H9 (cell line): ENCODE measurements at regions not wholly inside any gene's neighbourhood (a gene's known extent, or its start where the extent isn't known, plus 50 kb on each side); places are given as distances from the start of the nearest gene placed in this dataset.

Experiments used
- DNase-seq: peaks from one replicate; pipeline ENCODE4 v3.0.0-alpha.2; 2017
- H2AFZ ChIP-seq: one replicate; pipeline ENCODE4 v1.6.1; 2013; ENCODE audit warnings: mild to moderate bottlenecking, low read length, control low read depth, moderate library complexity
- H2AK5ac ChIP-seq: 2 replicates; pipeline ENCODE4 v1.6.1; 2013; ENCODE audit warnings: low read length, control low read depth, mixed read lengths; ENCODE audit not compliant: insufficient read length
- H2BK120ac ChIP-seq: one replicate; pipeline ENCODE4 v1.6.1; 2013; ENCODE audit warnings: low read depth, mild to moderate bottlenecking, low read length, control low read depth, inconsistent platforms; ENCODE audit not compliant: poor library complexity, severe bottlenecking
- H2BK12ac ChIP-seq: 2 replicates; pipeline ENCODE4 v1.6.1; 2013; ENCODE audit warnings: low read length, control low read depth, mixed read lengths, low read depth; ENCODE audit not compliant: insufficient read length
- H2BK15ac ChIP-seq: 2 replicates; pipeline ENCODE4 v1.6.1; 2013; ENCODE audit warnings: low read depth, low read length, control low read depth
- H2BK20ac ChIP-seq: one replicate; pipeline ENCODE4 v1.6.1; 2013; ENCODE audit warnings: low read depth, mild to moderate bottlenecking, low read length, control low read depth, inconsistent platforms; ENCODE audit not compliant: poor library complexity, severe bottlenecking
- H2BK5ac ChIP-seq: 2 replicates; pipeline ENCODE4 v1.6.1; 2013; ENCODE audit warnings: low read length, control low read depth, mixed read lengths; ENCODE audit not compliant: insufficient read length
- H3K14ac ChIP-seq: 2 replicates; pipeline ENCODE4 v1.6.1; 2013; ENCODE audit warnings: low read length, control low read depth; ENCODE audit not compliant: insufficient read depth
- H3K18ac ChIP-seq: 2 replicates; pipeline ENCODE4 v1.6.1; 2013; ENCODE audit warnings: low read depth, mild to moderate bottlenecking, mixed read lengths, low read length, control low read depth; ENCODE audit not compliant: insufficient read length
- H3K23ac ChIP-seq: 2 replicates; pipeline ENCODE4 v1.6.1; 2013; ENCODE audit warnings: low read length, control low read depth, mixed read lengths, low read depth; ENCODE audit not compliant: insufficient read length
- H3K23me2 ChIP-seq: 2 replicates; pipeline ENCODE4 v1.6.1; 2013; ENCODE audit warnings: low read depth, mild to moderate bottlenecking, mixed read lengths, low read length, control low read depth; ENCODE audit not compliant: insufficient read length, poor library complexity, severe bottlenecking
- H3K27ac ChIP-seq: 2 replicates; pipeline ENCODE4 v1.5.1; 2013; ENCODE audit warnings: low read length, control low read depth, mixed read lengths, low read depth; ENCODE audit not compliant: insufficient read length
- H3K27me3 ChIP-seq: 2 replicates; pipeline ENCODE4 v1.6.1; 2013; ENCODE audit warnings: low read length, control low read depth, inconsistent platforms; ENCODE audit not compliant: insufficient read depth
- H3K4ac ChIP-seq: 2 replicates; pipeline ENCODE4 v1.6.1; 2013; ENCODE audit warnings: low read depth, mild to moderate bottlenecking, control low read depth, inconsistent platforms, low read length, moderate library complexity
- H3K4me1 ChIP-seq: 2 replicates; pipeline ENCODE4 v1.6.1; 2013; ENCODE audit warnings: low read length, control low read depth, inconsistent platforms; ENCODE audit not compliant: insufficient read depth
- H3K4me2 ChIP-seq: 2 replicates; pipeline ENCODE4 v1.6.1; 2013; ENCODE audit warnings: low read length, control low read depth, mixed read lengths; ENCODE audit not compliant: insufficient read length, insufficient read depth
- H3K56ac ChIP-seq: 2 replicates; pipeline ENCODE4 v1.6.1; 2013; ENCODE audit warnings: low read depth, mild to moderate bottlenecking, mixed read lengths, low read length, control low read depth; ENCODE audit not compliant: insufficient read length
- H3K79me1 ChIP-seq: 2 replicates; pipeline ENCODE4 v1.6.1; 2013; ENCODE audit warnings: low read depth, mild to moderate bottlenecking, moderate library complexity, low read length, control low read depth, inconsistent platforms; ENCODE audit not compliant: insufficient read depth, poor library complexity, severe bottlenecking
- H3K79me2 ChIP-seq: 2 replicates; pipeline ENCODE4 v1.6.1; 2013; ENCODE audit warnings: low read length, control low read depth, inconsistent platforms; ENCODE audit not compliant: insufficient read depth
- H3K9ac ChIP-seq: 2 replicates; pipeline ENCODE4 v1.6.1; 2013; ENCODE audit warnings: low read length, control low read depth, mixed read lengths; ENCODE audit not compliant: insufficient read length; ENCODE audit errors: extremely low read depth
- H3K9me3 ChIP-seq: one replicate; pipeline ENCODE4 v1.6.1; 2013; ENCODE audit warnings: low read depth, low read length, inconsistent platforms; ENCODE audit not compliant: control insufficient read depth
- H3T11ph ChIP-seq: one replicate; pipeline ENCODE4 v1.6.1; 2013; ENCODE audit warnings: mild to moderate bottlenecking, low read length, control low read depth, inconsistent platforms
- H4K20me1 ChIP-seq: one replicate; pipeline ENCODE4 v1.6.1; 2013; ENCODE audit not compliant: control insufficient read depth, insufficient read length, insufficient read depth
- H4K5ac ChIP-seq: 2 replicates; pipeline ENCODE4 v1.6.1; 2013; ENCODE audit warnings: low read depth, mild to moderate bottlenecking, mixed read lengths, low read length, control low read depth; ENCODE audit not compliant: insufficient read length
- H4K8ac ChIP-seq: replicated peaks from 2 replicates; pipeline ENCODE4 v1.6.1; 2013; ENCODE audit warnings: low read length, control low read depth, mixed read lengths, low read depth; ENCODE audit not compliant: insufficient read length
- H4K91ac ChIP-seq: 2 replicates; pipeline ENCODE4 v1.6.1; 2013; ENCODE audit warnings: low read depth, mild to moderate bottlenecking, moderate library complexity, mixed read lengths, low read length, control low read depth; ENCODE audit not compliant: insufficient read length
- H3K27ac Mint-ChIP-seq, 3 experiments: 2 replicates in 2 of 3; 3 replicates in 1 of 3; pipeline ENCODE4 v1.8.0; 2020 to 2021; ENCODE audit warnings: mixed read lengths in 3 of 3, mild to moderate bottlenecking in 1 of 3, moderate library complexity in 1 of 3
- H3K27me3 Mint-ChIP-seq: 2 replicates; pipeline ENCODE4 v1.8.0; 2021; ENCODE audit warnings: low read depth, mild to moderate bottlenecking, moderate library complexity, mixed read lengths
- H3K36me3 Mint-ChIP-seq, 3 experiments: 2 replicates in 2 of 3; 3 replicates in 1 of 3; pipeline ENCODE4 v1.8.0; 2020 to 2021; ENCODE audit warnings: low read depth in 3 of 3, mixed read lengths in 3 of 3; ENCODE audit not compliant: insufficient read depth in 1 of 3
- H3K4me1 Mint-ChIP-seq, 2 experiments: 2 replicates each; pipeline ENCODE4 v1.8.0; 2020; ENCODE audit warnings: mixed read lengths in 2 of 2
- H3K4me3 Mint-ChIP-seq, 2 experiments: 2 replicates in 1 of 2; 3 replicates in 1 of 2; pipeline ENCODE4 v1.8.0; 2020 to 2021; ENCODE audit warnings: mild to moderate bottlenecking in 2 of 2, mixed read lengths in 2 of 2, moderate library complexity in 1 of 2
- H3K9me3 Mint-ChIP-seq, 2 experiments: 2 replicates in 1 of 2; 3 replicates in 1 of 2; pipeline ENCODE4 v1.8.0; 2020; ENCODE audit warnings: mild to moderate bottlenecking in 2 of 2, mixed read lengths in 2 of 2, moderate library complexity in 1 of 2
- CTCF ChIP-seq: fragments of 200-600 bp; sonication (generic); conservative IDR thresholded peaks from 3 replicates; pipeline ENCODE4 v1.8.0; 2021; ENCODE audit warnings: antibody characterized with exemption, mild to moderate bottlenecking
- WGBS: extraction: QIAGEN DNeasy Blood & Tissue Kit; methylation state at CpG from one replicate; pipeline ENCODE4 v1.1.7; 2013; ENCODE audit warnings: missing lambda C conversion rate, low lambda C conversion rate, mixed read lengths; ENCODE audit not compliant: insufficient read length; ENCODE audit errors: extremely low coverage; 5-methylcytosine and 5-hydroxymethylcytosine counted together

- no peak overlapping the region for H3K4me2 ChIP-seq
- no peak overlapping the region for H2AK5ac ChIP-seq
These were observed 546.8 kb downstream of the TNS1 start for GRCh38 chr2:217456016-217456415.

More at GRCh38 chr2:217456016-217456415, 546.8 kb downstream of the TNS1 start:
- H3K14ac ChIP-seq = no peak overlapping the region
- no peak overlapping the region for H3K4ac ChIP-seq
- H3K18ac ChIP-seq = no peak overlapping the region
- no peak overlapping the region for H2BK20ac ChIP-seq
- no peak overlapping the region for H2BK15ac ChIP-seq
- H3K36me3 Mint-ChIP-seq = no peaks in the 10 kb centered on the region
- H3K4me3 Mint-ChIP-seq = no peak overlapping the region
- H2BK12ac ChIP-seq = no peak overlapping the region
- TF ChIP-seq CTCF = no peak
- no peak overlapping the region for H3K9ac ChIP-seq
- H2BK120ac ChIP-seq = no peak overlapping the region
- peaks cover 0 to 3% of the 10 kb centered on the region in 2 experiments; a peak in 1 of 5 replicates for H3K9me3 Mint-ChIP-seq
- no peak overlapping the region for H2BK5ac ChIP-seq
- no peak overlapping the region for H4K5ac ChIP-seq
- no peak overlapping the region for H3K27ac ChIP-seq
- no peaks in the 10 kb centered on the region for H3K23me2 ChIP-seq
- H3K56ac ChIP-seq = no peak overlapping the region
- H3K27me3 Mint-ChIP-seq = peaks cover 2% of the 10 kb centered on the region; the same call in 1 of the 2 replicates
- no peak overlapping the region for H4K8ac ChIP-seq
- no peaks in the 10 kb centered on the region for H3K79me2 ChIP-seq
- no peaks in the 10 kb centered on the region for H3K4me1 ChIP-seq
- no peak overlapping the region for H4K91ac ChIP-seq
- H3T11ph ChIP-seq = no peak overlapping the region
- peaks cover 7 to 12% of the 10 kb centered on the region in 2 experiments for H3K4me1 Mint-ChIP-seq
- no peaks in the 10 kb centered on the region for H3K79me1 ChIP-seq
- no peak overlapping the region for H3K27ac Mint-ChIP-seq
- no peaks in the 10 kb centered on the region for H3K9me3 ChIP-seq
- no peaks in the 10 kb centered on the region for H3K27me3 ChIP-seq
- no peak for DNase-seq
- H2AFZ ChIP-seq = no peak overlapping the region
- no peaks in the 10 kb centered on the region for H4K20me1 ChIP-seq
- WGBS = no CpG with 5 or more reads among the region's 2 CpGs
- H3K23ac ChIP-seq = no peak overlapping the region
